GM12892 (cell line): ENCODE measurements at regions not wholly inside any gene's neighbourhood (a gene's known extent, or its start where the extent isn't known, plus 50 kb on each side); places are given as distances from the start of the nearest gene placed in this dataset.

Source experiments
- POLR2A ChIP-seq: IDR thresholded peaks from 2 replicates; pipeline ENCODE4 v1.6.1; 2011; ENCODE audit warnings: low read depth, low read length, control low read depth
- POLR2AphosphoS5 ChIP-seq: IDR thresholded peaks from 2 replicates; pipeline ENCODE4 v1.6.1; 2011; ENCODE audit warnings: low read depth, low read length, control low read depth
- TAF1 ChIP-seq: IDR thresholded peaks from 2 replicates; pipeline ENCODE4 v1.6.1; 2011; ENCODE audit warnings: low read depth, mild to moderate bottlenecking, control low read depth, low read length, borderline replicate concordance

DNA sequence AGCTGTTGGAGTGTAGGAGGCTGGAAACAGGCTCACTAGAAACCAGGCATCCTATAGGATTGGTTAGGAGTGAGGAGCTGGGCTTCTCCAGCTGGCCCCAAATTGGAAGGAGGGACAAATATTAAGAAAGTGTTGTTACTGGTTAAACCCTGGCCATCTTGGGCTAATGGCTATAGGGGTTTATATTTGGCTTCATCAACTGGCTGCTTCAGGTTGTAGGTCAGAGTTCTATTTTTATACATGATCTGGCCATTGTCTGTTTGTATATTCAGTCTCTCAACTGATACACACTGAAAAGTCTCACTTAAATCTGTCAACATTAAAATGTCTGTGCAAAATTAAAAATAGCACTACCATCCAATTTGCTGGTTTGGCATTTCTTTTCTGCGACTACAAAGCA lies 70.2 kb upstream of the ARRDC4 start:
- no peak for TF ChIP-seq POLR2A
- TF ChIP-seq POLR2AphosphoS5, result no peak
- no peak for TF ChIP-seq TAF1
